ENCODE measurements at regions not wholly inside any gene's neighbourhood (a gene's known extent, or its start where the extent isn't known, plus 50 kb on each side); places are given as distances from the start of the nearest gene placed in this dataset.

GRCh38 chr1:55735106-55735505, 519.9 kb upstream of the USP24 start:
- TF ChIP-seq NFIC (IDR thresholded peaks at IDR 0.05), result no peak
- TF ChIP-seq REST (IDR thresholded peaks at IDR 0.05; ENCODE audit: low read depth), result no peak
- TF ChIP-seq TAF1 (IDR thresholded peaks at IDR 0.05; ENCODE audit: low read depth), result no peak
- TF ChIP-seq CREB1 (IDR thresholded peaks at IDR 0.05; ENCODE audit: low read depth), result no peak
- TF ChIP-seq CEBPB (IDR thresholded peaks at IDR 0.05), result no peak
- no peak for TF ChIP-seq YY1 (IDR thresholded peaks at IDR 0.05; ENCODE audit: low read depth)
- no peak for TF ChIP-seq FOXM1 (IDR thresholded peaks at IDR 0.05; ENCODE audit: borderline replicate concordance, low read depth)
- TF ChIP-seq TCF12 (IDR thresholded peaks at IDR 0.05; ENCODE audit: low read depth), result no peak
- no peak for TF ChIP-seq TEAD4 (IDR thresholded peaks at IDR 0.05)
- TF ChIP-seq USF1 (IDR thresholded peaks at IDR 0.05), result no peak
- TF ChIP-seq MAX (IDR thresholded peaks at IDR 0.05), result no peak
